T-cell (primary cell): ENCODE measurements at regions not wholly inside any gene's neighbourhood (a gene's known extent, or its start where the extent isn't known, plus 50 kb on each side); places are given as distances from the start of the nearest gene placed in this dataset.

Source experiments
- ATAC-seq, 4 experiments: fragments of 200-7000 bp in 3 of 4; fragments of 150-1000 bp in 1 of 4; cut with Tn5 transposase; replicated peaks in 1 of 4; 1 replicate in 3 of 4; 2 replicates in 1 of 4; pipeline ENCODE4 v1.10.0; 2021; ENCODE audit warnings: moderate library complexity in 3 of 4, mild to moderate bottlenecking in 2 of 4, moderate number of reproducible peaks in 1 of 4
- CTCF ChIA-PET, 2 donors: fragments of 300-600 bp; sonication (Branson Sonifier 250); formaldehyde crosslinking; loops; one replicate each; lab custom pipeline; 2022; ENCODE audit warnings: antibody characterized with exemption in 2 of 2; lab: Charles Lee
- POLR2A ChIA-PET, 2 donors: fragments of 300-600 bp; sonication (Branson Sonifier 250); formaldehyde crosslinking; loops; one replicate each; lab custom pipeline; 2022; ENCODE audit warnings: antibody characterized with exemption in 2 of 2; lab: Charles Lee
- DNase-seq, 35 experiments: peaks; one replicate each; pipeline versions ENCODE4 v3.0.0 to v3.0.0-alpha.2; 2013 to 2023
- H3K27ac ChIP-seq: one replicate; pipeline ENCODE4 v1.5.1; 2013; ENCODE audit warnings: low read length
- H3K27me3 ChIP-seq, 2 experiments: replicated peaks in 1 of 2; 1 replicate in 1 of 2; 2 replicates in 1 of 2; pipeline versions ENCODE4 v1.6.1 to v1.7.0; 2013; ENCODE audit warnings: low read length in 1 of 2, mixed read lengths in 1 of 2; ENCODE audit not compliant: control insufficient read depth in 2 of 2, insufficient read depth in 2 of 2; ENCODE audit errors: extremely low read depth in 1 of 2
- H3K36me3 ChIP-seq, 2 donors: 1 replicate in 1 of 2; 2 replicates in 1 of 2; pipeline versions ENCODE4 v1.6.1 to v1.7.0; 2013; ENCODE audit warnings: low read length in 1 of 2; ENCODE audit not compliant: control insufficient read depth in 2 of 2, insufficient read depth in 1 of 2; ENCODE audit errors: extremely low read depth in 1 of 2
- H3K4me1 ChIP-seq, 2 experiments: 1 replicate in 1 of 2; 2 replicates in 1 of 2; pipeline versions ENCODE4 v1.6.1 to v1.7.0; 2013; ENCODE audit warnings: low read length in 2 of 2, mixed read lengths in 1 of 2; ENCODE audit not compliant: insufficient read depth in 2 of 2, control insufficient read depth in 1 of 2; ENCODE audit errors: extremely low read depth in 1 of 2
- H3K4me3 ChIP-seq, 2 donors: 1 replicate in 1 of 2; 2 replicates in 1 of 2; pipeline versions ENCODE4 v1.5.1 to v1.7.0; 2013; ENCODE audit warnings: mild to moderate bottlenecking in 2 of 2, low read length in 1 of 2, moderate library complexity in 1 of 2; ENCODE audit not compliant: control insufficient read depth in 1 of 2; ENCODE audit errors: extremely low read depth in 1 of 2
- H3K9me3 ChIP-seq: 2 replicates; pipeline ENCODE4 v1.7.0; 2013
- H3K27ac Mint-ChIP-seq, 2 donors: one replicate each; pipeline ENCODE4 v1.8.0; 2020 to 2021; ENCODE audit warnings: mild to moderate bottlenecking in 2 of 2, mixed read lengths in 2 of 2
- H3K27me3 Mint-ChIP-seq, 2 donors: one replicate each; pipeline ENCODE4 v1.8.0; 2021 to 2022; ENCODE audit warnings: mixed read lengths in 2 of 2
- H3K36me3 Mint-ChIP-seq: one replicate; pipeline ENCODE4 v1.8.0; 2021; ENCODE audit warnings: mixed read lengths
- H3K4me1 Mint-ChIP-seq, 3 donors: one replicate each; pipeline ENCODE4 v1.8.0; 2020 to 2022; ENCODE audit warnings: mixed read lengths in 3 of 3, mild to moderate bottlenecking in 1 of 3
- H3K4me3 Mint-ChIP-seq, 3 donors: one replicate each; pipeline ENCODE4 v1.8.0; 2020 to 2022; ENCODE audit warnings: mild to moderate bottlenecking in 3 of 3, mixed read lengths in 3 of 3, moderate library complexity in 3 of 3
- H3K9me3 Mint-ChIP-seq, 3 donors: one replicate each; pipeline ENCODE4 v1.8.0; 2020 to 2022; ENCODE audit warnings: mixed read lengths in 3 of 3
- WGBS: methylation state at CpG from one replicate; pipeline ENCODE4 v1.1.5; 2013; ENCODE audit warnings: missing lambda C conversion rate; ENCODE audit not compliant: insufficient coverage; 5-methylcytosine and 5-hydroxymethylcytosine counted together

DNA sequence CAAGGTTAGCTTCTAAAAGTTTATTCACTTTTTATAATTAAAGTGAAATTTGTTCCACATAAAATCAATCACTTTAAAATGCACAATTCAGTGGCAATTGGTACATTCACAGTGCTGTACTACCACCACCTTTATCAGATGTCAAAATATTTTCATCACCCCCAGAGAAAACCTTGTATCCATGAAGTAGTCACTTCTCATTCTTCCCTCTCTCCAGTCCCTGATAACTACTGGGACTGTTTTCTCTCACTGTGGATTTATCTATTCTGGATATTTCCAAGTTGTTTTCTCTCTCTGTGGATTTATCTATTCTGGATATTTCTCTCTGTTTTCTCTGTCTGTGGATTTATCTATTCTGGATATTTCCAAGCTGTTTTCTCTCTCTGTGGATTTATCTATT lies 435.4 kb upstream of the CNTNAP2 start:
- ChIA-PET POLR2A (no interaction called here), CTCF (no interaction called here)
- no peaks in the 10 kb centered on the region for H3K27me3 ChIP-seq
- H3K4me1 ChIP-seq, result no peaks in the 10 kb centered on the region
- ATAC-seq (no peak), DNase-seq (no peak)
- H3K27me3 Mint-ChIP-seq, result no peaks in the 10 kb centered on the region
- no peak overlapping the region for H3K4me3 ChIP-seq
- H3K4me3 Mint-ChIP-seq, result no peak overlapping the region
- no peak overlapping the region for H3K27ac Mint-ChIP-seq
- no peaks in the 10 kb centered on the region for H3K36me3 Mint-ChIP-seq
- H3K4me1 Mint-ChIP-seq, result no peaks in the 10 kb centered on the region
- H3K9me3 ChIP-seq, result no peaks in the 10 kb centered on the region
- no peak overlapping the region for H3K27ac ChIP-seq
- peaks cover 5 to 21% (median 10%) of the 10 kb centered on the region in 3 donors for H3K9me3 Mint-ChIP-seq
- no peaks in the 10 kb centered on the region for H3K36me3 ChIP-seq

DNA sequence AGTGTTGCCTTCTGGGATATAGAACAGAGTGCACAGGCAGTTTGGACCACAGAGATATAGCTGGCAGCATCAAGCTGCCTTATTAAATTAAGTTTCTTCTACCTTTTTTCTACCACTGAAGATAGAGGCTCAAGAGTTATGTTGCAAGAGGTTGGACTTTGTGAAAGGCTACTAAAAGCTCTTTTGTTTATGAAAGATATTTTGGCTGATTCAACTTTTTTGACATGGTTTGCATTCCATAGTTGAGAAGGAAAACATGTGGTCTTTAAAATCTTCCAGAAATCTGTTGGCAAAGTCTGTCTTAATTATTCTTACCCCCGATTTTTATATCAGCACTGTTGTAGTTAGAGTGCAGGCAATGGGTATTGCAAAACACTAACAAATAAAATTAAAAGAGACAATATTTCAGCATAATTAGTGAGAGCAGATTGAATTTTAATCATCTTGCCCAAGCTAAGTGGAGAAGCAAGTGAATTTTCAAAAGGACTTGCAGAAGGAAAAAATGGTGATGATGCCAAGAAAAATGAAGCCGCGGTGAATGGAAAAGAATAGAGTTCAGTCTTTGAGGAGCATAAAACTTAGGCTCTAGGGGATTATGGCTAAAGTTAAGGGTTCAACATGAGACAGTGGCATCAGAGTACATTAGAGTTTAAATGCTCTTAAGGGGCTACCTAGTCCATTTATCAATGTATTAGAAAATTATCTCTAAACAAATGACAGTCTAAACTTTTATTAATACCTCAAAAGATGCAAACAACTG lies 450.9 kb upstream of the CNTNAP2 start:
- Histone ChIP-seq H3K36me3 (no peaks in the 10 kb centered on the region), H3K9me3 (no peaks in the 10 kb centered on the region), H3K4me1 (no peaks in the 10 kb centered on the region), H3K27me3 (no peaks in the 10 kb centered on the region), H3K27ac (no peak overlapping the region), H3K4me3 (no peak overlapping the region)
- DNase-seq, result no peak
- 95% methylated on average over 2 of the region's 3 CpGs for WGBS
- no peak overlapping the region for H3K27ac Mint-ChIP-seq
- H3K9me3 Mint-ChIP-seq, result peaks cover 10 to 24% (median 13%) of the 10 kb centered on the region in 3 donors
- POLR2A ChIA-PET, result no interaction called here
- H3K4me1 Mint-ChIP-seq, result no peaks in the 10 kb centered on the region
- H3K36me3 Mint-ChIP-seq, result no peaks in the 10 kb centered on the region
- H3K4me3 Mint-ChIP-seq, result no peak overlapping the region
- H3K27me3 Mint-ChIP-seq, result no peaks in the 10 kb centered on the region
- no peak for ATAC-seq
- CTCF ChIA-PET, result interaction anchor here in 1 of 2 donors (0.5 kb wide), 1 partner anchor 399 kb away, joined by 4 read pairs; no protein-coding TSS in a partner anchor

- H3K27ac ChIP-seq, result no peak overlapping the region
- no peaks in the 10 kb centered on the region for H3K27me3 Mint-ChIP-seq
- H3K9me3 Mint-ChIP-seq, result peaks cover 0 to 18% (median 4%) of the 10 kb centered on the region in 3 donors
- H3K4me1 Mint-ChIP-seq, result no peaks in the 10 kb centered on the region
- no peaks in the 10 kb centered on the region for H3K36me3 ChIP-seq
- WGBS, result no CpG with 5 or more reads among the region's 1 CpG
- ChIA-PET POLR2A (no interaction called here), CTCF (no interaction called here)
- no peaks in the 10 kb centered on the region for H3K36me3 Mint-ChIP-seq
- ATAC-seq, result no peak
- no peaks in the 10 kb centered on the region for H3K9me3 ChIP-seq
- no peaks in the 10 kb centered on the region for H3K4me1 ChIP-seq
- no peak overlapping the region for H3K4me3 Mint-ChIP-seq
- no peak overlapping the region for H3K27ac Mint-ChIP-seq
- no peak for DNase-seq
- no peaks in the 10 kb centered on the region for H3K27me3 ChIP-seq
- no peak overlapping the region for H3K4me3 ChIP-seq
Observed at GRCh38 chr7:145655666-145656065, 460.9 kb upstream of the CNTNAP2 start.

DNA sequence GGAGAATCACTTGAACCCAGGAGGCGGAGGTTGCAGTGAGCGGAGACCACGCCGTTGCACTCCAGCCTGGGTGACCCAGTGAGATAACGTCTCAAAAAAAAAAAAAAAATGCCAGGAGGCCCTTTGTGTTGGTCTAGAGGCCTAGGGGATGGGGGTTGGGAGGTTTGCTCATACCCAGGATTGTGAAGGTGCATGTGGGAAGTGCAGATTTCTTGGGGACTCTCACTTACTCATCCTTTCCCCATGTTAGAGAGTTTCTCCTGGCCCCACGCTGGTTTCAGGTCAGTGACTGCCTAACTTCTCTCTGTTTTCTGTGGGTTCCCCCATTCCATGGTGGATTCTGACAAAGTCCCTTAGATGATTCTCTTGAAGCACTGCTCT lies 471.5 kb upstream of the CNTNAP2 start:
- no peaks in the 10 kb centered on the region for H3K36me3 Mint-ChIP-seq
- Histone ChIP-seq H3K4me1 (no peaks in the 10 kb centered on the region), H3K36me3 (no peaks in the 10 kb centered on the region), H3K27me3 (no peaks in the 10 kb centered on the region), H3K9me3 (no peaks in the 10 kb centered on the region), H3K27ac (no peak overlapping the region), H3K4me3 (no peak overlapping the region)
- peaks cover 11 to 19% (median 12%) of the 10 kb centered on the region in 3 donors for H3K9me3 Mint-ChIP-seq
- ChIA-PET CTCF (no interaction called here), POLR2A (no interaction called here)
- no peak overlapping the region for H3K4me3 Mint-ChIP-seq
- no peaks in the 10 kb centered on the region for H3K27me3 Mint-ChIP-seq
- 76% methylated on average over 6 of the region's 6 CpGs for WGBS
- H3K27ac Mint-ChIP-seq, result no peak overlapping the region
- H3K4me1 Mint-ChIP-seq, result no peaks in the 10 kb centered on the region
- DNase-seq (no peak), ATAC-seq (no peak)

GRCh38 chr7:145644426-145645134 lies 472.0 kb upstream of the CNTNAP2 start:
- Mint-ChIP-seq H3K27me3 (no peaks in the 10 kb centered on the region), H3K4me3 (no peak overlapping the region), H3K36me3 (no peaks in the 10 kb centered on the region), H3K9me3 (peaks cover 9 to 18% (median 13%) of the 10 kb centered on the region in 3 donors), H3K4me1 (no peaks in the 10 kb centered on the region), H3K27ac (no peak overlapping the region)
- DNase-seq (no peak), ATAC-seq (no peak)
- H3K4me1 ChIP-seq, result no peaks in the 10 kb centered on the region
- H3K9me3 ChIP-seq, result no peaks in the 10 kb centered on the region
- no peak overlapping the region for H3K4me3 ChIP-seq
- H3K36me3 ChIP-seq, result no peaks in the 10 kb centered on the region
- no peak overlapping the region for H3K27ac ChIP-seq
- H3K27me3 ChIP-seq, result no peaks in the 10 kb centered on the region
- ChIA-PET POLR2A (no interaction called here), CTCF (no interaction called here)
- 76% methylated on average over 6 of the region's 9 CpGs for WGBS

GRCh38 chr7:145643981-145644380 lies 472.6 kb upstream of the CNTNAP2 start:
- POLR2A ChIA-PET, result interaction anchor here in 1 of 2 donors (0.5 kb wide), 1 partner anchor 45 kb away, joined by 3 read pairs; no protein-coding TSS in a partner anchor
- Mint-ChIP-seq H3K27me3 (no peaks in the 10 kb centered on the region), H3K4me3 (no peak overlapping the region), H3K27ac (no peak overlapping the region), H3K36me3 (no peaks in the 10 kb centered on the region), H3K4me1 (no peaks in the 10 kb centered on the region), H3K9me3 (peaks cover 13 to 18% (median 16%) of the 10 kb centered on the region in 3 donors)
- Histone ChIP-seq H3K4me1 (no peaks in the 10 kb centered on the region), H3K36me3 (no peaks in the 10 kb centered on the region), H3K27ac (no peak overlapping the region), H3K9me3 (no peaks in the 10 kb centered on the region), H3K4me3 (no peak overlapping the region), H3K27me3 (no peaks in the 10 kb centered on the region)
- DNase-seq, result no peak
- no peak for ATAC-seq
- WGBS, result no CpG with 5 or more reads among the region's 3 CpGs
- CTCF ChIA-PET, result no interaction called here
